CD14-positive monocyte (primary cell): ENCODE measurements at regions not wholly inside any gene's neighbourhood (a gene's known extent, or its start where the extent isn't known, plus 50 kb on each side); places are given as distances from the start of the nearest gene placed in this dataset.

ENCODE experiments used
- DNase-seq, 3 donors: peaks; one replicate each; pipeline ENCODE4 v3.0.0-alpha.2; 2011 to 2022
- H2AFZ ChIP-seq: 2 replicates; pipeline ENCODE4 v1.6.0; 2012; ENCODE audit warnings: mild to moderate bottlenecking, low read depth, low read length, inconsistent platforms; ENCODE audit not compliant: insufficient read depth, poor library complexity, severe bottlenecking
- H3K27ac ChIP-seq, 2 donors: 1 replicate in 1 of 2; 2 replicates in 1 of 2; pipeline ENCODE4 v1.5.1; 2012 to 2013; ENCODE audit warnings: low read length in 2 of 2, control low read depth in 1 of 2, inconsistent platforms in 1 of 2, low read depth in 1 of 2, mild to moderate bottlenecking in 1 of 2
- H3K27me3 ChIP-seq, 2 donors: one replicate each; pipeline versions ENCODE4 v1.6.0 to v1.6.1; 2011 to 2013; ENCODE audit warnings: low read length in 2 of 2; ENCODE audit not compliant: control insufficient read depth in 2 of 2, insufficient read depth in 2 of 2
- H3K36me3 ChIP-seq, 2 donors: replicated peaks in 1 of 2; 1 replicate in 1 of 2; 2 replicates in 1 of 2; pipeline versions ENCODE4 v1.5.1 to v1.6.1; 2012 to 2013; ENCODE audit warnings: low read length in 2 of 2, control low read depth in 1 of 2, inconsistent platforms in 1 of 2, mild to moderate bottlenecking in 1 of 2; ENCODE audit not compliant: insufficient read depth in 2 of 2, control insufficient read depth in 1 of 2
- H3K4me1 ChIP-seq, 2 donors: 1 replicate in 1 of 2; 2 replicates in 1 of 2; pipeline versions ENCODE4 v1.5.1 to v1.6.1; 2012 to 2013; ENCODE audit warnings: low read length in 2 of 2, control low read depth in 1 of 2, inconsistent platforms in 1 of 2, mild to moderate bottlenecking in 1 of 2, moderate library complexity in 1 of 2; ENCODE audit not compliant: insufficient read depth in 2 of 2, control insufficient read depth in 1 of 2
- H3K4me2 ChIP-seq: replicated peaks from 2 replicates; pipeline ENCODE3; 2012; ENCODE audit warnings: low read length, moderate library complexity, mild to moderate bottlenecking; ENCODE audit not compliant: poor library complexity, severe bottlenecking; ENCODE audit errors: extremely low read depth
- H3K4me3 ChIP-seq, 3 experiments: fragments of 200-600 bp in 1 of 3; sonication (generic) in 1 of 3; replicated peaks in 1 of 3; 1 replicate in 2 of 3; 2 replicates in 1 of 3; pipeline ENCODE4 v1.5.1; 2011 to 2013; ENCODE audit warnings: low read length in 3 of 3, mild to moderate bottlenecking in 3 of 3, control low read depth in 2 of 3, low read depth in 2 of 3, inconsistent platforms in 1 of 3, moderate library complexity in 1 of 3
- H3K79me2 ChIP-seq: 2 replicates; pipeline ENCODE4 v1.6.0; 2012; ENCODE audit warnings: mild to moderate bottlenecking, control low read depth, inconsistent platforms, low read length, moderate library complexity; ENCODE audit not compliant: insufficient read depth
- H3K9ac ChIP-seq: 2 replicates; pipeline ENCODE4 v1.6.0; 2017; ENCODE audit warnings: low read length, mild to moderate bottlenecking; ENCODE audit not compliant: insufficient read depth, poor library complexity, severe bottlenecking
- H3K9me3 ChIP-seq, 2 donors: replicated peaks in 1 of 2; 1 replicate in 1 of 2; 2 replicates in 1 of 2; pipeline versions ENCODE4 v1.5.1 to v1.6.1; 2012 to 2013; ENCODE audit warnings: low read length in 2 of 2, control low read depth in 1 of 2; ENCODE audit not compliant: control insufficient read depth in 1 of 2, insufficient read depth in 1 of 2
- H4K20me1 ChIP-seq: 2 replicates; pipeline ENCODE4 v1.6.0; 2012; ENCODE audit warnings: mild to moderate bottlenecking, low read length, control low read depth, moderate library complexity; ENCODE audit not compliant: insufficient read depth
- H3K27ac Mint-ChIP-seq, 7 donors: one replicate each; pipeline ENCODE4 v1.8.0; 2020; ENCODE audit warnings: mild to moderate bottlenecking in 7 of 7, mixed read lengths in 7 of 7, moderate library complexity in 6 of 7, inconsistent platforms in 2 of 7
- H3K27me3 Mint-ChIP-seq, 3 donors: one replicate each; pipeline ENCODE4 v1.8.0; 2021 to 2022; ENCODE audit warnings: low read depth in 3 of 3, mild to moderate bottlenecking in 3 of 3, mixed read lengths in 3 of 3, moderate library complexity in 3 of 3, inconsistent platforms in 1 of 3
- H3K36me3 Mint-ChIP-seq, 2 donors: one replicate each; pipeline ENCODE4 v1.8.0; 2020; ENCODE audit warnings: mixed read lengths in 2 of 2, inconsistent platforms in 1 of 2, mild to moderate bottlenecking in 1 of 2
- H3K4me1 Mint-ChIP-seq: one replicate; pipeline ENCODE4 v1.8.0; 2020; ENCODE audit warnings: mild to moderate bottlenecking, mixed read lengths
- H3K4me3 Mint-ChIP-seq, 2 donors: one replicate each; pipeline ENCODE4 v1.8.0; 2020; ENCODE audit warnings: mild to moderate bottlenecking in 2 of 2, mixed read lengths in 2 of 2, moderate library complexity in 1 of 2
- H3K9me3 Mint-ChIP-seq, 7 donors: one replicate each; pipeline ENCODE4 v1.8.0; 2020 to 2022; ENCODE audit warnings: mixed read lengths in 7 of 7, mild to moderate bottlenecking in 6 of 7, moderate library complexity in 6 of 7, inconsistent platforms in 2 of 7
- WGBS: methylation state at CpG from one replicate; pipeline ENCODE4 v1.1.5; 2013; ENCODE audit warnings: missing lambda C conversion rate; ENCODE audit not compliant: insufficient coverage; 5-methylcytosine and 5-hydroxymethylcytosine counted together
- intact Hi-C, 2 donors: fragments of 100-400 bp; cut with micrococcal nuclease; formaldehyde crosslinking; loops; one replicate each; pipeline versions ENCODE4 v1.15.0 to v1.15.1; 2023
- TF ChIP-seq, protein P1 (sequence below): fragments of 200-600 bp; IDR thresholded peaks from one replicate; pipeline ENCODE4 v1.8.0; 2022; ENCODE audit warnings: antibody characterized with exemption, mild to moderate bottlenecking

DNA sequence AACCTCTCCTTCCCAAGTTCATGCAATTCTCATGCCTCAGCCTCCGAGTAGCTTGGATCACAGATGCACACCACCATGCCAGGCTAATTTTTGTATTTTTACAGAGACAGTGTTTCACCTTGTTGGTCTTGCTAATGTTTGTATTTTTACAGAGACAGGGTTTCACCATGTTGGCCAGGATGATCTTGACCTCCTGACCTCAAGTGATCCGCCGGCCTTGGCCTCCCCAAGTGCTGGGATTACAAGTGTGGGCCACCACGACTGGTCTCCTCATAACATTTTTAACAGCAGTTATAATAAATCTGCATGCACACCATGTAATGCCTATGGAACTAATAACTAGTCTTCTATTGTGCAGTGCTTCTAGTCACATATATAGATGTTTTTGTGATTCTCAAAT lies 123.8 kb upstream of the VKORC1L1 start:
- Histone ChIP-seq H4K20me1 (no peaks in the 10 kb centered on the region), H3K27ac (no peak overlapping the region), H3K9ac (no peak overlapping the region), H3K79me2 (peaks cover 47% of the 10 kb centered on the region), H3K4me3 (no peak overlapping the region), H3K9me3 (no peaks in the 10 kb centered on the region), H3K27me3 (no peaks in the 10 kb centered on the region), H3K4me1 (peaks cover 11 to 12% of the 10 kb centered on the region in 2 donors), H3K4me2 (no peak overlapping the region), H2AFZ (no peak overlapping the region), H3K36me3 (peaks cover 0 to 2% of the 10 kb centered on the region in 2 donors)
- intact Hi-C loops = no loop called here
- H3K36me3 Mint-ChIP-seq = peaks cover 5 to 6% of the 10 kb centered on the region in 2 donors
- H3K4me1 Mint-ChIP-seq = peaks cover 18% of the 10 kb centered on the region
- H3K4me3 Mint-ChIP-seq = no peak overlapping the region
- WGBS = 90% methylated on average over 2 of the region's 4 CpGs
- no peaks in the 10 kb centered on the region for H3K9me3 Mint-ChIP-seq
- H3K27ac Mint-ChIP-seq = no peak overlapping the region
- DNase-seq = no peak
- H3K27me3 Mint-ChIP-seq = peaks cover 0 to 2% (median 0%) of the 10 kb centered on the region in 3 donors
- TF ChIP-seq, protein P1, sequence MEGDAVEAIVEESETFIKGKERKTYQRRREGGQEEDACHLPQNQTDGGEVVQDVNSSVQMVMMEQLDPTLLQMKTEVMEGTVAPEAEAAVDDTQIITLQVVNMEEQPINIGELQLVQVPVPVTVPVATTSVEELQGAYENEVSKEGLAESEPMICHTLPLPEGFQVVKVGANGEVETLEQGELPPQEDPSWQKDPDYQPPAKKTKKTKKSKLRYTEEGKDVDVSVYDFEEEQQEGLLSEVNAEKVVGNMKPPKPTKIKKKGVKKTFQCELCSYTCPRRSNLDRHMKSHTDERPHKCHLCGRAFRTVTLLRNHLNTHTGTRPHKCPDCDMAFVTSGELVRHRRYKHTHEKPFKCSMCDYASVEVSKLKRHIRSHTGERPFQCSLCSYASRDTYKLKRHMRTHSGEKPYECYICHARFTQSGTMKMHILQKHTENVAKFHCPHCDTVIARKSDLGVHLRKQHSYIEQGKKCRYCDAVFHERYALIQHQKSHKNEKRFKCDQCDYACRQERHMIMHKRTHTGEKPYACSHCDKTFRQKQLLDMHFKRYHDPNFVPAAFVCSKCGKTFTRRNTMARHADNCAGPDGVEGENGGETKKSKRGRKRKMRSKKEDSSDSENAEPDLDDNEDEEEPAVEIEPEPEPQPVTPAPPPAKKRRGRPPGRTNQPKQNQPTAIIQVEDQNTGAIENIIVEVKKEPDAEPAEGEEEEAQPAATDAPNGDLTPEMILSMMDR = no peak

- H3K4me2 ChIP-seq = no peak overlapping the region
- no peak overlapping the region for H2AFZ ChIP-seq
- Mint-ChIP-seq H3K27me3 (peaks cover 0 to 2% (median 0%) of the 10 kb centered on the region in 3 donors), H3K27ac (no peak overlapping the region), H3K36me3 (peaks cover 7% of the 10 kb centered on the region in 2 donors), H3K9me3 (no peaks in the 10 kb centered on the region), H3K4me1 (peaks cover 15% of the 10 kb centered on the region), H3K4me3 (no peak overlapping the region)
- H3K79me2 ChIP-seq = peaks cover 47% of the 10 kb centered on the region
- no peaks in the 10 kb centered on the region for H4K20me1 ChIP-seq
- no peaks in the 10 kb centered on the region for H3K27me3 ChIP-seq
- H3K9me3 ChIP-seq = no peaks in the 10 kb centered on the region
- no peak for DNase-seq
- intact Hi-C loops = no loop called here
- H3K4me3 ChIP-seq = no peak overlapping the region
- peaks cover 11 to 12% of the 10 kb centered on the region in 2 donors for H3K4me1 ChIP-seq
- WGBS = 97% methylated on average over 7 of the region's 12 CpGs
- no peak overlapping the region for H3K9ac ChIP-seq
- no peak overlapping the region for H3K27ac ChIP-seq
- TF ChIP-seq, protein P1 = no peak
- peaks cover 0 to 6% of the 10 kb centered on the region in 2 donors for H3K36me3 ChIP-seq
Measured at GRCh38 chr7:65749518-65749917, 123.4 kb upstream of the VKORC1L1 start.
